Endothelial cell of umbilical vein (primary cell): ENCODE measurements at regions not wholly inside any gene's neighbourhood (a gene's known extent, or its start where the extent isn't known, plus 50 kb on each side); places are given as distances from the start of the nearest gene placed in this dataset.

Source experiments
- BruUV-seq: library from RNA; stranded (reverse); fragments of 400-500 nt; replicated peaks from 2 replicates; lab custom pipeline; 2021; lab: Mats Ljungman, UMichigan
- CTCF ChIA-PET: fragments of 300-600, 350-600 bp; sonication (Branson Sonifier 250); formaldehyde crosslinking; loops from one replicate; lab custom pipeline; 2021; ENCODE audit warnings: antibody characterized with exemption, inconsistent platforms; lab: Charles Lee
- POLR2A ChIA-PET: fragments of 300-600, 350-600 bp; sonication (Branson Sonifier 250); formaldehyde crosslinking; loops from one replicate; lab custom pipeline; 2021; ENCODE audit warnings: antibody characterized with exemption, inconsistent platforms; lab: Charles Lee
- DNase-seq: peaks from one replicate; pipeline ENCODE4 v3.0.0-alpha.2; 2011; ENCODE audit warnings: low read depth, low spot score
- FAIRE-seq: peaks from 2 replicates; lab custom pipeline; 2011; peaks lifted over from hg19 to GRCh38; lab: Jason Lieb, UNC
- H2AFZ ChIP-seq: 2 replicates; pipeline ENCODE4 v1.6.0; 2012; ENCODE audit warnings: low read depth, low read length, control low read depth, inconsistent platforms
- H3K27ac ChIP-seq: 2 replicates; pipeline ENCODE4 v1.5.1; 2011; ENCODE audit warnings: low read depth, mild to moderate bottlenecking, control low read depth, low read length, moderate library complexity; ENCODE audit not compliant: insufficient read depth
- H3K27me3 ChIP-seq, 2 experiments: 2 replicates each; pipeline versions ENCODE4 v1.6.0 to v1.6.1; 2011; ENCODE audit warnings: low read length in 2 of 2, mixed read lengths in 1 of 2; ENCODE audit not compliant: control insufficient read depth in 2 of 2, insufficient read depth in 2 of 2
- H3K36me3 ChIP-seq, 2 experiments: 2 replicates in 1 of 2; 3 replicates in 1 of 2; pipeline ENCODE4 v1.5.1; 2011; ENCODE audit warnings: low read length in 2 of 2, mild to moderate bottlenecking in 1 of 2, moderate library complexity in 1 of 2; ENCODE audit not compliant: control insufficient read depth in 2 of 2, insufficient read depth in 2 of 2; ENCODE audit errors: extremely low read depth in 1 of 2
- H3K4me1 ChIP-seq: 3 replicates; pipeline ENCODE4 v1.5.1; 2011; ENCODE audit warnings: mild to moderate bottlenecking, low read length; ENCODE audit not compliant: control insufficient read depth, insufficient read depth; ENCODE audit errors: extremely low read depth
- H3K4me2 ChIP-seq: 2 replicates; pipeline ENCODE4 v1.6.1; 2011; ENCODE audit warnings: low read length, control low read depth, mixed read lengths; ENCODE audit not compliant: insufficient read depth
- H3K4me3 ChIP-seq, 3 experiments: fragments of 200-600 bp in 1 of 3; sonication (generic), shearing (Covaris generic) in 1 of 3; replicated peaks in 1 of 3; 2 replicates each; pipeline ENCODE4 v1.5.1; 2011 to 2016; ENCODE audit warnings: control low read depth in 3 of 3, low read length in 3 of 3, mild to moderate bottlenecking in 2 of 3, inconsistent platforms in 1 of 3, low read depth in 1 of 3, moderate library complexity in 1 of 3; ENCODE audit not compliant: insufficient read depth in 1 of 3
- H3K79me2 ChIP-seq: 2 replicates; pipeline ENCODE4 v1.6.0; 2012; ENCODE audit warnings: low read length, inconsistent platforms; ENCODE audit not compliant: control insufficient read depth, insufficient read depth
- H3K9ac ChIP-seq: replicated peaks from 2 replicates; pipeline ENCODE3; 2011; ENCODE audit warnings: low read length, control low read depth; ENCODE audit not compliant: insufficient read depth; ENCODE audit errors: extremely low read depth
- H3K9me1 ChIP-seq: replicated peaks from 3 replicates; pipeline ENCODE4 v1.6.0; 2011; ENCODE audit warnings: mild to moderate bottlenecking, low read length; ENCODE audit not compliant: control insufficient read depth, insufficient read depth; ENCODE audit errors: extremely low read depth
- H3K9me3 ChIP-seq: replicated peaks from 2 replicates; pipeline ENCODE4 v1.5.1; 2012; ENCODE audit warnings: low read length, inconsistent platforms; ENCODE audit not compliant: control insufficient read depth, insufficient read depth
- H4K20me1 ChIP-seq: replicated peaks from 2 replicates; pipeline ENCODE3; 2011; ENCODE audit warnings: mild to moderate bottlenecking, low read length; ENCODE audit not compliant: control insufficient read depth, insufficient read depth; ENCODE audit errors: extremely low read depth
- CTCF ChIP-seq, 2 donors: IDR thresholded peaks; 1 replicate in 1 of 2; 2 replicates in 1 of 2; pipeline ENCODE4 v1.5.1; 2011; ENCODE audit warnings: low read length in 2 of 2, mild to moderate bottlenecking in 2 of 2, moderate library complexity in 2 of 2, control low read depth in 1 of 2, inconsistent platforms in 1 of 2, low read depth in 1 of 2; ENCODE audit not compliant: insufficient read depth in 1 of 2; ENCODE audit errors: extremely low read depth in 1 of 2
- EZH2 ChIP-seq: IDR thresholded peaks from 2 replicates; pipeline ENCODE4 v1.6.1; 2012; ENCODE audit warnings: borderline replicate concordance, low read depth, mild to moderate bottlenecking, moderate library complexity, low read length, inconsistent platforms; ENCODE audit not compliant: severe bottlenecking
- FOS ChIP-seq: IDR thresholded peaks from 2 replicates; pipeline ENCODE4 v1.6.1; 2011; ENCODE audit warnings: mild to moderate bottlenecking, low read length, moderate library complexity, borderline replicate concordance; ENCODE audit not compliant: insufficient read depth
- GATA2 ChIP-seq: IDR thresholded peaks from 2 replicates; pipeline ENCODE4 v1.7.0; 2011; ENCODE audit warnings: low read depth, mild to moderate bottlenecking, moderate library complexity, mixed read lengths, low read length; ENCODE audit not compliant: insufficient read length, insufficient read depth
- JUN ChIP-seq: IDR thresholded peaks from 2 replicates; pipeline ENCODE4 v1.6.1; 2011; ENCODE audit warnings: borderline replicate concordance, low read depth; ENCODE audit not compliant: insufficient read length, insufficient read depth
- MAX ChIP-seq: IDR thresholded peaks from 2 replicates; pipeline ENCODE4 v1.6.1; 2011; ENCODE audit not compliant: insufficient read depth, insufficient read length
- MYC ChIP-seq: IDR thresholded peaks from one replicate; pipeline ENCODE4 v1.6.1; 2011; ENCODE audit warnings: mild to moderate bottlenecking, low read depth, low read length
- POLR2A ChIP-seq: IDR thresholded peaks from 2 replicates; pipeline ENCODE4 v1.6.1; 2012; ENCODE audit warnings: low read depth, mild to moderate bottlenecking, control low read depth, low read length
- POLR2AphosphoS5 ChIP-seq: IDR thresholded peaks from 2 replicates; pipeline ENCODE4 v1.6.1; 2012; ENCODE audit warnings: low read depth, mild to moderate bottlenecking, control low read depth, low read length, moderate library complexity; ENCODE audit not compliant: insufficient read depth
- dilution Hi-C: fragments of 300-500 bp; cut with MboI; formaldehyde crosslinking; loops from one replicate; pipeline ENCODE4 v1.15.0; 2019; ENCODE audit warnings: low sequenced_read_pairs; ENCODE audit not compliant: extremely low pct_ligation_motif_present
- intact Hi-C: fragments of 100-400 bp; cut with micrococcal nuclease; formaldehyde crosslinking; loops from one replicate; pipeline ENCODE4 v1.10.0; 2022

GRCh38 chr2:2941205-2941604, 436.4 kb downstream of the EIPR1 start:
- Histone ChIP-seq H3K4me3 (no peak overlapping the region), H4K20me1 (no peaks in the 10 kb centered on the region), H3K9me1 (no peaks in the 10 kb centered on the region), H3K79me2 (no peaks in the 10 kb centered on the region), H3K36me3 (no peaks in the 10 kb centered on the region), H3K27me3 (no peaks in the 10 kb centered on the region), H3K4me2 (no peak overlapping the region), H2AFZ (no peak overlapping the region), H3K27ac (no peak overlapping the region), H3K9me3 (peaks cover 2% of the 10 kb centered on the region), H3K4me1 (no peaks in the 10 kb centered on the region), H3K9ac (no peak overlapping the region)
- no TSS peak for BruUV-seq
- no peak for DNase-seq
- dilution Hi-C loops, result no loop called here
- ChIA-PET POLR2A (no interaction called here), CTCF (no interaction called here)
- TF ChIP-seq GATA2 (no peak), POLR2A (no peak), MAX (no peak), MYC (no peak), JUN (no peak), POLR2AphosphoS5 (no peak), FOS (no peak), CTCF (IDR thresholded peaks at IDR 0.05; ENCODE audit: extremely low read depth in 1 of 2, insufficient read depth in 1 of 2, low read depth in 1 of 2, low read length in 2 of 2) (no peak), EZH2 (no peak)
- intact Hi-C loops, result no loop called here
- FAIRE-seq, result no peak
